ENCODE measurements at regions not wholly inside any gene's neighbourhood (a gene's known extent, or its start where the extent isn't known, plus 50 kb on each side); places are given as distances from the start of the nearest gene placed in this dataset.

DNA sequence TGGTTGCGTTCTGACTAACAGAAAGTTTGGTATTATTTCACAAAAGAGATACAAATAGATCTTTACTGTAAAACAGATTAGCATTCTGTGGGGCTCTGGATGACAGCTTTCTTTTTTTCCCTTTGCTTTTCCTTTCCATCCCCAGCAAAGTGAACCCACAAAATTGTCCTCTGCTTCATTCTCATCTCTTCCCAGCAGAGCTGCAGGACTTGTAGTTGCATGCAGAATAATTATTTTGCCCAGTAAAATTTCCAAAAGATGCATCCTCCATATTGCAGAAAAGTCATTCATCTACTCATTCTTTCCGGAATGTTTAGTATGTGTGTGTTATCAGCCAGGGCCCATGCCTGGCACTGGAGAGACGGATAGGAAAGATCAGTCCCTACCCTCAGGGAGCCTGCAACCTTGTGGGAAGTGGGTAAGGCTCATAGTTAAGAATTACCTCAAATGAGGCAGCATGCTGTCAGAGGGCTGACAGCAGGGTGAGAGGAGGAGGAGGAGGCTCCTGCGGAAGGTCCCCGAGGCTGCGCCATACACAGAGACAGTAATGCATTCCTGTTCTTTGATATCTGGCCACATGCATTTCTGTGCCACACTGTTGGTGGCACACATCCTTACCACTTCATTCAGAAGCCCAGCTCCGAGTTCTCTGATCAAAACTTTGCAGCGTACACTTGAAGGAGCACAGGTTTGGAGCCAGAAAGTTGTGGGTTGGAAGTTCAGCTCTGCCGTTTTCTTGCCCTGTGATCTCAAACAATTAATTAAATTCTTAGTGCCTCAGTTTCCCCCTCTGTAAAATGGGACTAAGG lies 225.4 kb downstream of the MYCN start:
- TF ChIP-seq, protein P1, sequence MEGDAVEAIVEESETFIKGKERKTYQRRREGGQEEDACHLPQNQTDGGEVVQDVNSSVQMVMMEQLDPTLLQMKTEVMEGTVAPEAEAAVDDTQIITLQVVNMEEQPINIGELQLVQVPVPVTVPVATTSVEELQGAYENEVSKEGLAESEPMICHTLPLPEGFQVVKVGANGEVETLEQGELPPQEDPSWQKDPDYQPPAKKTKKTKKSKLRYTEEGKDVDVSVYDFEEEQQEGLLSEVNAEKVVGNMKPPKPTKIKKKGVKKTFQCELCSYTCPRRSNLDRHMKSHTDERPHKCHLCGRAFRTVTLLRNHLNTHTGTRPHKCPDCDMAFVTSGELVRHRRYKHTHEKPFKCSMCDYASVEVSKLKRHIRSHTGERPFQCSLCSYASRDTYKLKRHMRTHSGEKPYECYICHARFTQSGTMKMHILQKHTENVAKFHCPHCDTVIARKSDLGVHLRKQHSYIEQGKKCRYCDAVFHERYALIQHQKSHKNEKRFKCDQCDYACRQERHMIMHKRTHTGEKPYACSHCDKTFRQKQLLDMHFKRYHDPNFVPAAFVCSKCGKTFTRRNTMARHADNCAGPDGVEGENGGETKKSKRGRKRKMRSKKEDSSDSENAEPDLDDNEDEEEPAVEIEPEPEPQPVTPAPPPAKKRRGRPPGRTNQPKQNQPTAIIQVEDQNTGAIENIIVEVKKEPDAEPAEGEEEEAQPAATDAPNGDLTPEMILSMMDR (conservative IDR thresholded peaks at IDR 0.05; ENCODE audit: low read depth, low read length) = no peak
- TF ChIP-seq MAFK (IDR thresholded peaks at IDR 0.05; ENCODE audit: low read depth, low read length) (no peak), MXI1 (IDR thresholded peaks at IDR 0.05; ENCODE audit: borderline replicate concordance, low read depth, low read length) (no peak), POLR2A (IDR thresholded peaks at IDR 0.05; ENCODE audit: low read depth, low read length) (no peak), RAD21 (IDR thresholded peaks at IDR 0.05; ENCODE audit: low read length) (no peak), BHLHE40 (IDR thresholded peaks at IDR 0.05; ENCODE audit: low read depth, low read length) (no peak), RCOR1 (IDR thresholded peaks at IDR 0.05; ENCODE audit: insufficient replicate concordance, low read length) (no peak), CEBPB (IDR thresholded peaks at IDR 0.05; ENCODE audit: low read depth, low read length) (no peak), RFX5 (IDR thresholded peaks at IDR 0.05; ENCODE audit: low read depth, low read length) (no peak), USF2 (IDR thresholded peaks at IDR 0.05; ENCODE audit: low read depth, low read length) (no peak)

Measured in IMR-90 (cell line).